OCI-LY7 (cell line): ENCODE measurements at regions not wholly inside any gene's neighbourhood (a gene's known extent, or its start where the extent isn't known, plus 50 kb on each side); places are given as distances from the start of the nearest gene placed in this dataset.

Source experiments
- CTCF ChIP-seq: fragments of 200-600 bp; sonication (generic); conservative IDR thresholded peaks from 2 replicates; pipeline ENCODE4 v1.5.1; 2014; ENCODE audit warnings: mild to moderate bottlenecking, antibody characterized with exemption, low read length, moderate library complexity, mixed read lengths
- EZH2phosphoT487 ChIP-seq: fragments of 200-600 bp; sonication (generic); IDR thresholded peaks from 2 replicates; pipeline ENCODE4 v1.6.1; 2018; ENCODE audit warnings: low read depth, borderline replicate concordance, mild to moderate bottlenecking, mixed run types, antibody characterized with exemption, low read length, moderate library complexity, mixed read lengths

GRCh38 chr2:7813541-7814292 is 868.1 kb upstream of the ID2 start:
- TF ChIP-seq CTCF (no peak), EZH2phosphoT487 (no peak)
